ENCODE measurements at regions not wholly inside any gene's neighbourhood (a gene's known extent, or its start where the extent isn't known, plus 50 kb on each side); places are given as distances from the start of the nearest gene placed in this dataset.

GRCh38 chr11:129248618-129249017 lies 56.5 kb upstream of the ARHGAP32 start (continued):
- TF ChIP-seq SRSF4 (IDR thresholded peaks at IDR 0.05; ENCODE audit: low read depth, low read length, poor library complexity, severe bottlenecking) (no peak), THYN1 (CRISPR knock-in tag; IDR thresholded peaks at IDR 0.05; ENCODE audit: borderline replicate concordance, low read depth) (no peak), ZNF564 (CRISPR knock-in tag; IDR thresholded peaks at IDR 0.05) (no peak), RFX3 (CRISPR knock-in tag; IDR thresholded peaks at IDR 0.05) (no peak), ZNF563 (CRISPR knock-in tag; IDR thresholded peaks at IDR 0.05) (no peak), ZNF501 (CRISPR knock-in tag; IDR thresholded peaks at IDR 0.05) (no peak), CC2D1A (CRISPR knock-in tag; IDR thresholded peaks at IDR 0.05) (no peak), ZSCAN30 (CRISPR knock-in tag; IDR thresholded peaks at IDR 0.05) (no peak), SAFB2 (CRISPR knock-in tag; IDR thresholded peaks at IDR 0.05; ENCODE audit: borderline replicate concordance, low read depth) (no peak), RELA (CRISPR knock-in tag; IDR thresholded peaks at IDR 0.05) (no peak), HNRNPLL (IDR thresholded peaks at IDR 0.05; ENCODE audit: low read depth, low read length, poor library complexity, severe bottlenecking) (no peak), MEF2D (CRISPR knock-in tag; IDR thresholded peaks at IDR 0.05) (no peak), HOXA5 (CRISPR knock-in tag; IDR thresholded peaks at IDR 0.05) (no peak), RBM22 (optimal IDR thresholded peaks at IDR 0.05; ENCODE audit: low read length) (no peak), ZNF678 (CRISPR knock-in tag; IDR thresholded peaks at IDR 0.05) (no peak), ZNF839 (CRISPR knock-in tag; IDR thresholded peaks at IDR 0.05; ENCODE audit: borderline replicate concordance) (no peak), NR2C2 (CRISPR knock-in tag; IDR thresholded peaks at IDR 0.05; ENCODE audit: borderline replicate concordance) (no peak), CENPX (CRISPR knock-in tag; IDR thresholded peaks at IDR 0.05) (no peak), RFXAP (CRISPR knock-in tag; IDR thresholded peaks at IDR 0.05; ENCODE audit: borderline replicate concordance) (no peak), FOXK1 (CRISPR knock-in tag; IDR thresholded peaks at IDR 0.05; ENCODE audit: borderline replicate concordance, low read depth) (peak; percentile 46; the same call in 1 of the 2 replicates), ZFP62 (CRISPR knock-in tag; IDR thresholded peaks at IDR 0.05) (no peak), ZSCAN9 (CRISPR knock-in tag; IDR thresholded peaks at IDR 0.05; ENCODE audit: borderline replicate concordance) (no peak), SIX1 (CRISPR knock-in tag; IDR thresholded peaks at IDR 0.05; ENCODE audit: borderline replicate concordance) (no peak), SUZ12 (IDR thresholded peaks at IDR 0.05; ENCODE audit: low read depth, low read length) (no peak)
- TF ChIP-seq, protein P1, sequence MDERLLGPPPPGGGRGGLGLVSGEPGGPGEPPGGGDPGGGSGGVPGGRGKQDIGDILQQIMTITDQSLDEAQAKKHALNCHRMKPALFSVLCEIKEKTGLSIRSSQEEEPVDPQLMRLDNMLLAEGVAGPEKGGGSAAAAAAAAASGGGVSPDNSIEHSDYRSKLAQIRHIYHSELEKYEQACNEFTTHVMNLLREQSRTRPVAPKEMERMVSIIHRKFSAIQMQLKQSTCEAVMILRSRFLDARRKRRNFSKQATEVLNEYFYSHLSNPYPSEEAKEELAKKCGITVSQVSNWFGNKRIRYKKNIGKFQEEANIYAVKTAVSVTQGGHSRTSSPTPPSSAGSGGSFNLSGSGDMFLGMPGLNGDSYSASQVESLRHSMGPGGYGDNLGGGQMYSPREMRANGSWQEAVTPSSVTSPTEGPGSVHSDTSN (CRISPR knock-in tag; IDR thresholded peaks at IDR 0.05): no peak
- TF ChIP-seq, protein P2, sequence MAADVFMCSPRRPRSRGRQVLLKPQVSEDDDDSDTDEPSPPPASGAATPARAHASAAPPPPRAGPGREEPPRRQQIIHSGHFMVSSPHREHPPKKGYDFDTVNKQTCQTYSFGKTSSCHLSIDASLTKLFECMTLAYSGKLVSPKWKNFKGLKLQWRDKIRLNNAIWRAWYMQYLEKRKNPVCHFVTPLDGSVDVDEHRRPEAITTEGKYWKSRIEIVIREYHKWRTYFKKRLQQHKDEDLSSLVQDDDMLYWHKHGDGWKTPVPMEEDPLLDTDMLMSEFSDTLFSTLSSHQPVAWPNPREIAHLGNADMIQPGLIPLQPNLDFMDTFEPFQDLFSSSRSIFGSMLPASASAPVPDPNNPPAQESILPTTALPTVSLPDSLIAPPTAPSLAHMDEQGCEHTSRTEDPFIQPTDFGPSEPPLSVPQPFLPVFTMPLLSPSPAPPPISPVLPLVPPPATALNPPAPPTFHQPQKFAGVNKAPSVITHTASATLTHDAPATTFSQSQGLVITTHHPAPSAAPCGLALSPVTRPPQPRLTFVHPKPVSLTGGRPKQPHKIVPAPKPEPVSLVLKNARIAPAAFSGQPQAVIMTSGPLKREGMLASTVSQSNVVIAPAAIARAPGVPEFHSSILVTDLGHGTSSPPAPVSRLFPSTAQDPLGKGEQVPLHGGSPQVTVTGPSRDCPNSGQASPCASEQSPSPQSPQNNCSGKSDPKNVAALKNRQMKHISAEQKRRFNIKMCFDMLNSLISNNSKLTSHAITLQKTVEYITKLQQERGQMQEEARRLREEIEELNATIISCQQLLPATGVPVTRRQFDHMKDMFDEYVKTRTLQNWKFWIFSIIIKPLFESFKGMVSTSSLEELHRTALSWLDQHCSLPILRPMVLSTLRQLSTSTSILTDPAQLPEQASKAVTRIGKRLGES (CRISPR knock-in tag; IDR thresholded peaks at IDR 0.05; ENCODE audit: borderline replicate concordance): no peak
- TF ChIP-seq, protein P3, sequence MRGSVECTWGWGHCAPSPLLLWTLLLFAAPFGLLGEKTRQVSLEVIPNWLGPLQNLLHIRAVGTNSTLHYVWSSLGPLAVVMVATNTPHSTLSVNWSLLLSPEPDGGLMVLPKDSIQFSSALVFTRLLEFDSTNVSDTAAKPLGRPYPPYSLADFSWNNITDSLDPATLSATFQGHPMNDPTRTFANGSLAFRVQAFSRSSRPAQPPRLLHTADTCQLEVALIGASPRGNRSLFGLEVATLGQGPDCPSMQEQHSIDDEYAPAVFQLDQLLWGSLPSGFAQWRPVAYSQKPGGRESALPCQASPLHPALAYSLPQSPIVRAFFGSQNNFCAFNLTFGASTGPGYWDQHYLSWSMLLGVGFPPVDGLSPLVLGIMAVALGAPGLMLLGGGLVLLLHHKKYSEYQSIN (CRISPR knock-in tag; IDR thresholded peaks at IDR 0.05; ENCODE audit: borderline replicate concordance): no peak
- TF ChIP-seq, protein P4, sequence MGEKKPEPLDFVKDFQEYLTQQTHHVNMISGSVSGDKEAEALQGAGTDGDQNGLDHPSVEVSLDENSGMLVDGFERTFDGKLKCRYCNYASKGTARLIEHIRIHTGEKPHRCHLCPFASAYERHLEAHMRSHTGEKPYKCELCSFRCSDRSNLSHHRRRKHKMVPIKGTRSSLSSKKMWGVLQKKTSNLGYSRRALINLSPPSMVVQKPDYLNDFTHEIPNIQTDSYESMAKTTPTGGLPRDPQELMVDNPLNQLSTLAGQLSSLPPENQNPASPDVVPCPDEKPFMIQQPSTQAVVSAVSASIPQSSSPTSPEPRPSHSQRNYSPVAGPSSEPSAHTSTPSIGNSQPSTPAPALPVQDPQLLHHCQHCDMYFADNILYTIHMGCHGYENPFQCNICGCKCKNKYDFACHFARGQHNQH (CRISPR knock-in tag; IDR thresholded peaks at IDR 0.05): no peak

Data from HepG2 (cell line).